HepG2 (cell line): ENCODE measurements at regions not wholly inside any gene's neighbourhood (a gene's known extent, or its start where the extent isn't known, plus 50 kb on each side); places are given as distances from the start of the nearest gene placed in this dataset.

Experiments
- ATAC-seq: fragments of 200-7000 bp; cut with Tn5 transposase; 3 replicates; pipeline ENCODE4 v1.9.1; 2020; ENCODE audit warnings: mild to moderate bottlenecking, moderate library complexity
- BruUV-seq: library from RNA; stranded (reverse); fragments of 400-500 nt; replicated peaks from 2 replicates; lab custom pipeline; 2021; lab: Mats Ljungman, UMichigan
- CTCF ChIA-PET: fragments of 300-600 bp; formaldehyde crosslinking; extraction: SDS; loops from one replicate; lab custom pipeline; 2021; ENCODE audit warnings: low total read pairs, inconsistent platforms, low intra/inter-chr PET ratio; lab: Yijun Ruan, JAX
- POLR2A ChIA-PET: fragments of 350-600 bp; sonication (Branson Sonifier 250); formaldehyde crosslinking; loops from one replicate; lab custom pipeline; 2020; ENCODE audit warnings: antibody characterized with exemption, inconsistent platforms; lab: Yijun Ruan, JAX
- DNase-seq: peaks from one replicate; pipeline ENCODE4 v3.0.0-alpha.2; 2015; ENCODE audit warnings: low spot score
- FAIRE-seq: peaks from 3 replicates; lab custom pipeline; 2011; peaks lifted over from hg19 to GRCh38; lab: Jason Lieb, UNC
- H2AFZ ChIP-seq: one replicate; pipeline ENCODE4 v1.6.1; 2011; ENCODE audit warnings: low read length, inconsistent platforms
- H3K27ac ChIP-seq: fragments of 300-600 bp; 3 replicates; pipeline ENCODE4 v1.8.0; 2011; ENCODE audit warnings: mixed run types, mild to moderate bottlenecking, mixed read lengths, low read length, inconsistent platforms; ENCODE audit not compliant: insufficient read depth; ENCODE audit errors: extremely low read length
- H3K27me3 ChIP-seq, 2 experiments: fragments of 200-600 bp in 1 of 2; 2 replicates in 1 of 2; 3 replicates in 1 of 2; pipeline versions ENCODE4 v1.6.0 to v1.8.0; 2011; ENCODE audit warnings: low read length in 2 of 2, mild to moderate bottlenecking in 2 of 2, moderate library complexity in 2 of 2, inconsistent platforms in 1 of 2; ENCODE audit not compliant: insufficient read depth in 2 of 2, control insufficient read depth in 1 of 2
- H3K36me3 ChIP-seq, 2 experiments: fragments of 200-600 bp in 1 of 2; replicated peaks in 1 of 2; 2 replicates in 1 of 2; 3 replicates in 1 of 2; pipeline versions ENCODE4 v1.5.1 to v1.8.0; 2011; ENCODE audit warnings: low read length in 2 of 2, inconsistent platforms in 1 of 2; ENCODE audit not compliant: insufficient read depth in 2 of 2, control insufficient read depth in 1 of 2
- H3K4me1 ChIP-seq: 2 replicates; pipeline ENCODE4 v1.5.1; 2012; ENCODE audit warnings: low read length, inconsistent platforms; ENCODE audit not compliant: insufficient read depth
- H3K4me2 ChIP-seq: 2 replicates; pipeline ENCODE4 v1.6.0; 2011; ENCODE audit warnings: low read depth, low read length, inconsistent platforms
- H3K4me3 ChIP-seq, 3 experiments: fragments of 200-600 bp in 1 of 3; sonication (generic), shearing (Covaris generic) in 1 of 3; replicated peaks in 1 of 3; 2 replicates each; pipeline ENCODE4 v1.5.1; 2011 to 2016; ENCODE audit warnings: low read length in 3 of 3, inconsistent platforms in 2 of 3, low read depth in 2 of 3, mild to moderate bottlenecking in 2 of 3, control low read depth in 1 of 3, mixed read lengths in 1 of 3; ENCODE audit not compliant: insufficient read depth in 1 of 3
- H3K79me2 ChIP-seq: one replicate; pipeline ENCODE4 v1.6.1; 2011; ENCODE audit warnings: low read length, inconsistent platforms; ENCODE audit not compliant: insufficient read depth
- H3K9ac ChIP-seq: 2 replicates; pipeline ENCODE4 v1.6.0; 2011; ENCODE audit warnings: mild to moderate bottlenecking, low read depth, low read length, inconsistent platforms; ENCODE audit not compliant: insufficient read depth
- H3K9me3 ChIP-seq: 2 replicates; pipeline ENCODE4 v1.5.1; 2012; ENCODE audit warnings: mild to moderate bottlenecking, low read length
- H4K20me1 ChIP-seq: 2 replicates; pipeline ENCODE4 v1.6.0; 2011; ENCODE audit warnings: inconsistent platforms, mild to moderate bottlenecking, low read length, moderate library complexity; ENCODE audit not compliant: insufficient read depth
- HDAC2 ChIP-seq: sonication (generic); formaldehyde crosslinking; IDR thresholded peaks from 2 replicates; pipeline ENCODE4 v1.4.0; 2020; ENCODE audit warnings: missing genetic modification reagents
- SMC3 ChIP-seq: IDR thresholded peaks from 2 replicates; pipeline ENCODE4 v1.6.1; 2011; ENCODE audit warnings: low read length, improper control_type of control experiment
- SRY ChIP-seq: sonication (generic); formaldehyde crosslinking; IDR thresholded peaks from 2 replicates; pipeline ENCODE4 v1.8.0; 2022; ENCODE audit warnings: mild to moderate bottlenecking, missing genetic modification reagents
- STAG1 ChIP-seq: sonication (generic); formaldehyde crosslinking; IDR thresholded peaks from 2 replicates; pipeline ENCODE4 v1.4.0; 2020; ENCODE audit warnings: missing genetic modification reagents
- ZNF138 ChIP-seq: sonication (generic); formaldehyde crosslinking; IDR thresholded peaks from 2 replicates; pipeline ENCODE4 v1.5.0; 2020; ENCODE audit warnings: mild to moderate bottlenecking, low read depth, missing genetic modification reagents
- ZNF496 ChIP-seq: sonication (generic); formaldehyde crosslinking; IDR thresholded peaks from 2 replicates; pipeline ENCODE4 v1.8.1; 2023; ENCODE audit warnings: mild to moderate bottlenecking, moderate library complexity, missing genetic modification reagents; ENCODE audit not compliant: insufficient replicate concordance
- WGBS: methylation state at CpG from one replicate; pipeline ENCODE4 v1.1.6; 2017; ENCODE audit warnings: low lambda C conversion rate; 5-methylcytosine and 5-hydroxymethylcytosine counted together
- in situ Hi-C: cut with HindIII; loops from 2 replicates; pipeline ENCODE4 v1.10.0; 2017; ENCODE audit warnings: low pct_unique_long_range_greater_than_20kb; ENCODE audit not compliant: extremely low pct_ligation_motif_present
- intact Hi-C: fragments of 100-400 bp; cut with micrococcal nuclease; formaldehyde crosslinking; loops from one replicate; pipeline ENCODE4 v1.10.0; 2022; ENCODE audit not compliant: unreplicated experiment
- TF ChIP-seq, protein P1 (sequence below): sonication (generic); formaldehyde crosslinking; IDR thresholded peaks from 2 replicates; pipeline ENCODE4 v1.5.0; 2020; ENCODE audit warnings: mild to moderate bottlenecking, missing genetic modification reagents, moderate library complexity
- TF ChIP-seq, protein P2 (sequence below): sonication (generic); formaldehyde crosslinking; IDR thresholded peaks from 2 replicates; pipeline ENCODE4 v1.5.0; 2020; ENCODE audit warnings: mild to moderate bottlenecking, missing genetic modification reagents

DNA sequence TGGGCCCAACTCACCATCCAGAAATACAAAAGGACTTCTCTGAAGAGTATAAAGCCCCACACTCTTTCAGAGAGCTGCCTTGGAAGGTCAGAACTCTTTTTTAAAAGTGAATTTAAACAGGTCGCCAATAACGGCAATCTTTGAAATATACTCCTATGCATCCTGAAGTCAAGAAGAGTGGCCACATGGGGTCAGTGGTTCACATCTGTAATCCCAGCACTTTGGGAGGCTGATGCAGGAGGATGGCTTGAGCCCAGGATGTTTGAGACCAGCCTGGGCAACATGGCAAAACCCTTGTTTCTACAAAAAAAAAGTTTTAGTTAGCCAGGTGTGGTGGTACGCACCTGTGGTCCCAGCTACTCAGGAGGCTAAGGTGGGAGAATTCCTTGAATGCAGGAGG lies 68.1 kb upstream of the FZD7 start:
- Histone ChIP-seq H3K4me3 (no peak overlapping the region), H3K9me3 (no peaks in the 10 kb centered on the region), H3K4me2 (no peak overlapping the region), H3K79me2 (no peaks in the 10 kb centered on the region), H3K27me3 (peaks cover 0 to 31% of the 10 kb centered on the region in 2 experiments; a peak in 3 of 5 replicates)
- 33% methylated on average over 3 of the region's 3 CpGs for WGBS
- CTCF ChIA-PET: no interaction called here
- no TSS peak for BruUV-seq
- TF ChIP-seq, protein P1, sequence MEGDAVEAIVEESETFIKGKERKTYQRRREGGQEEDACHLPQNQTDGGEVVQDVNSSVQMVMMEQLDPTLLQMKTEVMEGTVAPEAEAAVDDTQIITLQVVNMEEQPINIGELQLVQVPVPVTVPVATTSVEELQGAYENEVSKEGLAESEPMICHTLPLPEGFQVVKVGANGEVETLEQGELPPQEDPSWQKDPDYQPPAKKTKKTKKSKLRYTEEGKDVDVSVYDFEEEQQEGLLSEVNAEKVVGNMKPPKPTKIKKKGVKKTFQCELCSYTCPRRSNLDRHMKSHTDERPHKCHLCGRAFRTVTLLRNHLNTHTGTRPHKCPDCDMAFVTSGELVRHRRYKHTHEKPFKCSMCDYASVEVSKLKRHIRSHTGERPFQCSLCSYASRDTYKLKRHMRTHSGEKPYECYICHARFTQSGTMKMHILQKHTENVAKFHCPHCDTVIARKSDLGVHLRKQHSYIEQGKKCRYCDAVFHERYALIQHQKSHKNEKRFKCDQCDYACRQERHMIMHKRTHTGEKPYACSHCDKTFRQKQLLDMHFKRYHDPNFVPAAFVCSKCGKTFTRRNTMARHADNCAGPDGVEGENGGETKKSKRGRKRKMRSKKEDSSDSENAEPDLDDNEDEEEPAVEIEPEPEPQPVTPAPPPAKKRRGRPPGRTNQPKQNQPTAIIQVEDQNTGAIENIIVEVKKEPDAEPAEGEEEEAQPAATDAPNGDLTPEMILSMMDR (CRISPR knock-in tag): peak; percentile 57
- TF ChIP-seq, protein P2, sequence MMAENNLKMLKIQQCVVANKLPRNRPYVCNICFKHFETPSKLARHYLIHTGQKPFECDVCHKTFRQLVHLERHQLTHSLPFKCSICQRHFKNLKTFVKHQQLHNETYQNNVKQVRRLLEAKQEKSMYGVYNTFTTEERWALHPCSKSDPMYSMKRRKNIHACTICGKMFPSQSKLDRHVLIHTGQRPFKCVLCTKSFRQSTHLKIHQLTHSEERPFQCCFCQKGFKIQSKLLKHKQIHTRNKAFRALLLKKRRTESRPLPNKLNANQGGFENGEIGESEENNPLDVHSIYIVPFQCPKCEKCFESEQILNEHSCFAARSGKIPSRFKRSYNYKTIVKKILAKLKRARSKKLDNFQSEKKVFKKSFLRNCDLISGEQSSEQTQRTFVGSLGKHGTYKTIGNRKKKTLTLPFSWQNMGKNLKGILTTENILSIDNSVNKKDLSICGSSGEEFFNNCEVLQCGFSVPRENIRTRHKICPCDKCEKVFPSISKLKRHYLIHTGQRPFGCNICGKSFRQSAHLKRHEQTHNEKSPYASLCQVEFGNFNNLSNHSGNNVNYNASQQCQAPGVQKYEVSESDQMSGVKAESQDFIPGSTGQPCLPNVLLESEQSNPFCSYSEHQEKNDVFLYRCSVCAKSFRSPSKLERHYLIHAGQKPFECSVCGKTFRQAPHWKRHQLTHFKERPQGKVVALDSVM: peak; percentile 77
- TF ChIP-seq ZNF138 (CRISPR knock-in tag) (no peak), ZNF496 (CRISPR knock-in tag) (no peak), STAG1 (peak; percentile 62), HDAC2 (CRISPR knock-in tag) (no peak), SMC3 (peak; percentile 28; the same call in 1 of the 2 replicates), SRY (CRISPR knock-in tag) (no peak)
- TF ChIP-seq, all 625 proteins: peak for 4
- H2AFZ ChIP-seq: no peak overlapping the region
- no peaks in the 10 kb centered on the region for H3K36me3 ChIP-seq
- no peak overlapping the region for H3K27ac ChIP-seq
- peak; percentile 66 for ATAC-seq
- no peaks in the 10 kb centered on the region for H4K20me1 ChIP-seq
- in situ Hi-C loops: no loop called here
- H3K4me1 ChIP-seq: no peaks in the 10 kb centered on the region
- intact Hi-C loops: loop anchor here (1.0 kb wide), 1 partner anchor 214 kb away; no protein-coding TSS in a partner anchor
- peak; percentile 88 for FAIRE-seq
- POLR2A ChIA-PET: no interaction called here
- peak; percentile 21 for DNase-seq
- H3K9ac ChIP-seq: no peak overlapping the region
